ENCODE measurements at regions not wholly inside any gene's neighbourhood (a gene's known extent, or its start where the extent isn't known, plus 50 kb on each side); places are given as distances from the start of the nearest gene placed in this dataset.

DNA sequence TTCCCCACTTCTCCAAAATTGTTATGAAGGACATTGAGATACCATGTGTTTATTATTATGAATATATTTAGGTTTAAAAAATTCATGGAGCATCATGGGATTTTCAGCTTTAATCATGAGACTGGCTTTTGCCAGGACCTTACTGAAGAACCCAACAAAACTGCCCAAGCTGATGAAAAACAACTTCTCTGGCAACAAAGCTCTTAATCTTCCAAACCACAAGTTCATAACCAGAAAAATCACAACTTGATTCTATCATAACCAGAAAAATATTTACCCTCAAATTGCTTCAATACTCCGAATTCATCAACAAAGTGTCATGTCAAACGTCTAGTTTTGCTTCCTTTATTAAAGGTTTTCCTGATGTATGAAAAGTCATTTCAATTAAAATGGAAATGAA, 971.8 kb upstream of the ACVR2A start (continued):
- TF ChIP-seq, protein P1, sequence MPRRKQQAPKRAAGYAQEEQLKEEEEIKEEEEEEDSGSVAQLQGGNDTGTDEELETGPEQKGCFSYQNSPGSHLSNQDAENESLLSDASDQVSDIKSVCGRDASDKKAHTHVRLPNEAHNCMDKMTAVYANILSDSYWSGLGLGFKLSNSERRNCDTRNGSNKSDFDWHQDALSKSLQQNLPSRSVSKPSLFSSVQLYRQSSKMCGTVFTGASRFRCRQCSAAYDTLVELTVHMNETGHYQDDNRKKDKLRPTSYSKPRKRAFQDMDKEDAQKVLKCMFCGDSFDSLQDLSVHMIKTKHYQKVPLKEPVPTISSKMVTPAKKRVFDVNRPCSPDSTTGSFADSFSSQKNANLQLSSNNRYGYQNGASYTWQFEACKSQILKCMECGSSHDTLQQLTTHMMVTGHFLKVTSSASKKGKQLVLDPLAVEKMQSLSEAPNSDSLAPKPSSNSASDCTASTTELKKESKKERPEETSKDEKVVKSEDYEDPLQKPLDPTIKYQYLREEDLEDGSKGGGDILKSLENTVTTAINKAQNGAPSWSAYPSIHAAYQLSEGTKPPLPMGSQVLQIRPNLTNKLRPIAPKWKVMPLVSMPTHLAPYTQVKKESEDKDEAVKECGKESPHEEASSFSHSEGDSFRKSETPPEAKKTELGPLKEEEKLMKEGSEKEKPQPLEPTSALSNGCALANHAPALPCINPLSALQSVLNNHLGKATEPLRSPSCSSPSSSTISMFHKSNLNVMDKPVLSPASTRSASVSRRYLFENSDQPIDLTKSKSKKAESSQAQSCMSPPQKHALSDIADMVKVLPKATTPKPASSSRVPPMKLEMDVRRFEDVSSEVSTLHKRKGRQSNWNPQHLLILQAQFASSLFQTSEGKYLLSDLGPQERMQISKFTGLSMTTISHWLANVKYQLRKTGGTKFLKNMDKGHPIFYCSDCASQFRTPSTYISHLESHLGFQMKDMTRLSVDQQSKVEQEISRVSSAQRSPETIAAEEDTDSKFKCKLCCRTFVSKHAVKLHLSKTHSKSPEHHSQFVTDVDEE (CRISPR knock-in tag; IDR thresholded peaks at IDR 0.05), result no peak
- no peak for TF ChIP-seq BACH2 (CRISPR knock-in tag; IDR thresholded peaks at IDR 0.05; ENCODE audit: borderline replicate concordance)
- TF ChIP-seq SNAI2 (CRISPR knock-in tag; IDR thresholded peaks at IDR 0.05), result no peak

DNA sequence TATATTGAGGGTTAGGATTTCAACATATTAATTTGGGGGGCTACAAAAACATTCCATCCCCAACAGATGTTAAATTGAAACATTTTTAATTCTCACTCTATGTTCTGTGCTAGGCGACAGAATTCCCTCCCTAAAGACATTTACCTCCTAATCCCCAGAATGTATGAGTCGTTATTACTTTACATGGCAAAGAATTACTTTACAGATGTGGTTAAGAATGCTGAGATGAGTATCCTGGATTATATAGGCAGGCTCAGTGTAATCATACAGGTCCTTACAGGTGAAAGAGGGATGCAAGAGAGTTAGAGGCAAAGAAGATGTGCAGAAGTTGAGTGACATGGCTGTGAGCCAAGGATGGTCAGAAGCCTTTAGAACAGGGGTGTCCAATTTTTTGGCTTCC, 974.1 kb upstream of the ACVR2A start:
- TF ChIP-seq ZNF70 (CRISPR knock-in tag; IDR thresholded peaks at IDR 0.05) (no peak), CSDC2 (CRISPR knock-in tag; IDR thresholded peaks at IDR 0.05) (no peak), ESRRG (CRISPR knock-in tag; IDR thresholded peaks at IDR 0.05) (no peak), ZFP3 (CRISPR knock-in tag; IDR thresholded peaks at IDR 0.05) (no peak), ISL1 (CRISPR knock-in tag; IDR thresholded peaks at IDR 0.05) (no peak), GLIS3 (CRISPR knock-in tag; IDR thresholded peaks at IDR 0.05) (no peak), OSR1 (CRISPR knock-in tag; IDR thresholded peaks at IDR 0.05) (no peak), RARB (CRISPR knock-in tag; IDR thresholded peaks at IDR 0.05) (no peak)
- TF ChIP-seq, protein P2, sequence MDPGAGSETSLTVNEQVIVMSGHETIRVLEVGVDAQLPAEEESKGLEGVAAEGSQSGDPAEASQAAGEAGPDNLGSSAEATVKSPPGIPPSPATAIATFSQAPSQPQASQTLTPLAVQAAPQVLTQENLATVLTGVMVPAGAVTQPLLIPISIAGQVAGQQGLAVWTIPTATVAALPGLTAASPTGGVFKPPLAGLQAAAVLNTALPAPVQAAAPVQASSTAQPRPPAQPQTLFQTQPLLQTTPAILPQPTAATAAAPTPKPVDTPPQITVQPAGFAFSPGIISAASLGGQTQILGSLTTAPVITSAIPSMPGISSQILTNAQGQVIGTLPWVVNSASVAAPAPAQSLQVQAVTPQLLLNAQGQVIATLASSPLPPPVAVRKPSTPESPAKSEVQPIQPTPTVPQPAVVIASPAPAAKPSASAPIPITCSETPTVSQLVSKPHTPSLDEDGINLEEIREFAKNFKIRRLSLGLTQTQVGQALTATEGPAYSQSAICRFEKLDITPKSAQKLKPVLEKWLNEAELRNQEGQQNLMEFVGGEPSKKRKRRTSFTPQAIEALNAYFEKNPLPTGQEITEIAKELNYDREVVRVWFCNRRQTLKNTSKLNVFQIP (CRISPR knock-in tag; IDR thresholded peaks at IDR 0.05; ENCODE audit: borderline replicate concordance, low read depth), result no peak
- ATAC-seq, result no peak

DNA sequence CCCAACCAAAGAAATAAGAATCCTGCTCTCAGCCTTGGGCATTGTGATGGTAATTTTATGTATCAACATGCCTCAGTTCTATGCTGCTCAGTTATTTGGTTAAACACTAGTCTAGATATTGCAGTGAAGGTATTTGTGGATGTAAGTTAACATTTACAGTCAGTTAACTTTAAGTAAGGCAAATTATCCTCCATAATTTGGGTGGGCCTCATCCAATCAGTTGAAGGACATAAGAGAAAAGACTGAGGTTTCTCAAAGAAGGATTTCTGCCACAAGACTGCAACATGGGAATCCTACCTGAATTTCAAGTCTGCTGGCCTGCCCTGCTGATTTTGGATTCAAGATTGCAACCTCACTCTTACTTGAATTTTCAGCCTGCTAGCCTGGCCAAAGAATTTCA, 975.5 kb upstream of the ACVR2A start:
- no peak for TF ChIP-seq ISL1 (CRISPR knock-in tag; IDR thresholded peaks at IDR 0.05)
- TF ChIP-seq, protein P3, sequence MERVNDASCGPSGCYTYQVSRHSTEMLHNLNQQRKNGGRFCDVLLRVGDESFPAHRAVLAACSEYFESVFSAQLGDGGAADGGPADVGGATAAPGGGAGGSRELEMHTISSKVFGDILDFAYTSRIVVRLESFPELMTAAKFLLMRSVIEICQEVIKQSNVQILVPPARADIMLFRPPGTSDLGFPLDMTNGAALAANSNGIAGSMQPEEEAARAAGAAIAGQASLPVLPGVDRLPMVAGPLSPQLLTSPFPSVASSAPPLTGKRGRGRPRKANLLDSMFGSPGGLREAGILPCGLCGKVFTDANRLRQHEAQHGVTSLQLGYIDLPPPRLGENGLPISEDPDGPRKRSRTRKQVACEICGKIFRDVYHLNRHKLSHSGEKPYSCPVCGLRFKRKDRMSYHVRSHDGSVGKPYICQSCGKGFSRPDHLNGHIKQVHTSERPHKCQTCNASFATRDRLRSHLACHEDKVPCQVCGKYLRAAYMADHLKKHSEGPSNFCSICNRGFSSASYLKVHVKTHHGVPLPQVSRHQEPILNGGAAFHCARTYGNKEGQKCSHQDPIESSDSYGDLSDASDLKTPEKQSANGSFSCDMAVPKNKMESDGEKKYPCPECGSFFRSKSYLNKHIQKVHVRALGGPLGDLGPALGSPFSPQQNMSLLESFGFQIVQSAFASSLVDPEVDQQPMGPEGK (CRISPR knock-in tag; IDR thresholded peaks at IDR 0.05; ENCODE audit: borderline replicate concordance), result no peak
- TF ChIP-seq CSDC2 (CRISPR knock-in tag; IDR thresholded peaks at IDR 0.05), result no peak
- TF ChIP-seq ZFP30 (CRISPR knock-in tag; IDR thresholded peaks at IDR 0.05), result no peak
- no peak for TF ChIP-seq GLIS3 (CRISPR knock-in tag; IDR thresholded peaks at IDR 0.05)
- TF ChIP-seq ZNF565 (CRISPR knock-in tag; conservative IDR thresholded peaks at IDR 0.05; ENCODE audit: low read depth), result no peak
- ATAC-seq, result no peak

DNA sequence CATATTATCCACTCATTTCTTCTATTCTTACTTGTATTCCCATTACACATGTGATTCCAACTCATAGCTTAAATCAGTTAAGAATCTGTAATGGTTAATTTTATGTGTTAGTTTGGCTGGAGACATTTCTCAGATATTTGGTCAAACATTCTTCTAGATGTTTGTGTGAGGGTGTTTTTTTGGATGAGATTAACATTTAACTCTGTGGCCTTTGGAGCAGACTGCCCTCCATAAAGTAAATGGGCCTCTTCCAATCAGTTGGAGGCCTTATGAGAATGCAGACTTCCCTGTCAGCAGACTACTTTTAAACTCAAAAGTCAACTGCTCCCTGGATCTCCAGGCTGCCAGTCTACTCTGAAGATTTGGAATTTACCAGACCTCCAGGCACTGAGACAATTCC, 976.8 kb upstream of the ACVR2A start:
- TF ChIP-seq ESRRG (CRISPR knock-in tag; IDR thresholded peaks at IDR 0.05) (no peak), ZNF8 (CRISPR knock-in tag; IDR thresholded peaks at IDR 0.05) (no peak), ISL1 (CRISPR knock-in tag; IDR thresholded peaks at IDR 0.05) (no peak), GLIS3 (CRISPR knock-in tag; IDR thresholded peaks at IDR 0.05) (no peak), ZFP30 (CRISPR knock-in tag; IDR thresholded peaks at IDR 0.05) (no peak), OSR1 (CRISPR knock-in tag; IDR thresholded peaks at IDR 0.05) (no peak), CSDC2 (CRISPR knock-in tag; IDR thresholded peaks at IDR 0.05) (no peak), BACH2 (CRISPR knock-in tag; IDR thresholded peaks at IDR 0.05; ENCODE audit: borderline replicate concordance) (no peak), RARB (CRISPR knock-in tag; IDR thresholded peaks at IDR 0.05) (no peak), SNAI2 (CRISPR knock-in tag; IDR thresholded peaks at IDR 0.05) (no peak), ZFP3 (CRISPR knock-in tag; IDR thresholded peaks at IDR 0.05) (no peak), TCF4 (CRISPR knock-in tag; IDR thresholded peaks at IDR 0.05; ENCODE audit: borderline replicate concordance) (no peak), ARNTL (CRISPR knock-in tag; IDR thresholded peaks at IDR 0.05; ENCODE audit: borderline replicate concordance, low read depth) (no peak), ZNF70 (CRISPR knock-in tag; IDR thresholded peaks at IDR 0.05) (no peak), PPARA (CRISPR knock-in tag; IDR thresholded peaks at IDR 0.05; ENCODE audit: borderline replicate concordance) (no peak), TOX (CRISPR knock-in tag; IDR thresholded peaks at IDR 0.05; ENCODE audit: borderline replicate concordance) (no peak)
- TF ChIP-seq, protein P1 (CRISPR knock-in tag; IDR thresholded peaks at IDR 0.05), result no peak
- TF ChIP-seq, protein P2 (CRISPR knock-in tag; IDR thresholded peaks at IDR 0.05; ENCODE audit: borderline replicate concordance, low read depth), result no peak
- TF ChIP-seq, protein P3 (CRISPR knock-in tag; IDR thresholded peaks at IDR 0.05; ENCODE audit: borderline replicate concordance), result no peak
- TF ChIP-seq, protein P4, sequence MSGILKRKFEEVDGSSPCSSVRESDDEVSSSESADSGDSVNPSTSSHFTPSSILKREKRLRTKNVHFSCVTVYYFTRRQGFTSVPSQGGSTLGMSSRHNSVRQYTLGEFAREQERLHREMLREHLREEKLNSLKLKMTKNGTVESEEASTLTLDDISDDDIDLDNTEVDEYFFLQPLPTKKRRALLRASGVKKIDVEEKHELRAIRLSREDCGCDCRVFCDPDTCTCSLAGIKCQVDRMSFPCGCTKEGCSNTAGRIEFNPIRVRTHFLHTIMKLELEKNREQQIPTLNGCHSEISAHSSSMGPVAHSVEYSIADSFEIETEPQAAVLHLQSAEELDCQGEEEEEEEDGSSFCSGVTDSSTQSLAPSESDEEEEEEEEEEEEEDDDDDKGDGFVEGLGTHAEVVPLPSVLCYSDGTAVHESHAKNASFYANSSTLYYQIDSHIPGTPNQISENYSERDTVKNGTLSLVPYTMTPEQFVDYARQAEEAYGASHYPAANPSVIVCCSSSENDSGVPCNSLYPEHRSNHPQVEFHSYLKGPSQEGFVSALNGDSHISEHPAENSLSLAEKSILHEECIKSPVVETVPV (CRISPR knock-in tag; IDR thresholded peaks at IDR 0.05), result no peak
- no peak for ATAC-seq
